ENCODE measurements at regions not wholly inside any gene's neighbourhood (a gene's known extent, or its start where the extent isn't known, plus 50 kb on each side); places are given as distances from the start of the nearest gene placed in this dataset.
"Not testable (repeated sequence)": the region's sequence is repeated elsewhere in the genome, so short reads cannot be mapped to it uniquely, and the experiment has no call there.

DNA sequence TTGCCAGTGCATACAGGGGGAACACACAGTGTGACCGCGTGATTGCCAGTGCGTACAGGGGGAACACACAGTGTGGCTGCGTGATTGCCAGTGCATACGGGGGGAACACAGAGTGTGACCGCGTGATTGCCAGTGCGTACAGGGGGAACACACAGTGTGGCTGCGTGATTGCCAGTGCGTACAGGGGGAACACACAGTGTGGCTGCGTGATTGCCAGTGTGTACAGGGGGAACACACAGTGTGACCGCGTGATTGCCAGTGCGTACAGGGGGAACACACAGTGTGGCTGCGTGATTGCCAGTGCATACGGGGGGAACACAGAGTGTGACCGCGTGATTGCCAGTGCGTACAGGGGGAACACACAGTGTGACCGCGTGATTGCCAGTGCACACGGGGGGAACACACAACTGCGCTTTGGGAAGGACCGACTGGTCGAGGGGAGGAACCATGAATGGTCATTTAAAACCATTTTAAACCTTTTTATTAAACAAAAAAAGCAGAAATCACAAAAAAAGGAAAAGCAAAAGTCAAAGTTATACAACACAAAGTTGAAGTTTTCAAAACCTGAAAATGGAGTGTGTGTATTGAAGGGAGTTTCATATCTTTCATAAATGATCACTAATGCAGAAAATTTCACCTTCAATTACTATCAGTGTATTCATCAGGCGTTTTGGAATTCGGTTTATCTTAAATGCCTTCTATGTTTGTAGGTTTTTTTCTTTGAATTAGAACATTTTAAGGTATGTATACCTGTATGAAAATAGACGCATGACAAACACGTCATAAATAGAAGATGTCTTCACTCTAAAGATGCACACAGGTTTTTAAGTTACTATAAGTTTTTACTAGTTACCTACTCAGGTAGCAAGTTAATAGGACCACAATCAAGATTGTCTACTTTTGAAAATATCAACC lies 141.0 kb downstream of the RTP5 start:
- DNase-seq = not testable (repeated sequence)

DNA sequence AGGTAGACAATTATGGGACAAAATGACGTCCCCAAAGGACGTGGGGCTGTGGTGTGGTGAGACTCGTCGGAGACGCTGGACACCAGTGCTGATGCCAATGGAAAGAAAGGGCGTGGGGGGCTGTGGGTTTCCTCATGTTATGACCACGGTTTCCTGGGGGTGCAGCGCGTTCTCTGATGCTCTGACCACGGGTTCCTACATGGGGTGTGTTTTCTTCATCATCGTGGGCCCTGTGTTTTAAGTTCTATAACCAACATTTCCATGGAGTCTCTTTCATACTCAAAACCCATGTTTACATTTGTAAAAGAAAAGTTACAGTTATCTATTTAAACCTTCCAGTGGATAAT lies 141.6 kb downstream of the RTP5 start:
- DNase-seq = no peak

DNA sequence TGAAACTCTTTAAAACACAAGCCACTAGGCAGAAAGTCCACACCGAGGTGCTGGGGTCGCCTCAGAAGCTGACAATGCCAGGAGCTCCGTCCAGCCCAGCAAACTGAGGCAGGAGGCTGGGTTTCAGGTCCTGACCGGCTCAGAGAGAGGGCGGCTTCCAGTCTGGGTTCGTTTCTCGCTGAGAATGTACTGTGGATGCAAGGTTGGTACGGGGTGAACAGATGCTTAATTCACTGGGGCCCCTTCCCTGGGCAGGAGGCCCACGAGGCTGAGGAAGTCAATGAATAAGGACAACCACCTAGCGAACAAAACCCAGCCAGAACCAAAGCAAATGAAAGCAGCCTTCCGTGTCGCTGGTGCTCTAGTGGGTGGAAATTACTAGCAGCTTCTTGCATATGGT lies 142.0 kb downstream of the RTP5 start:
- no peak for DNase-seq

DNA sequence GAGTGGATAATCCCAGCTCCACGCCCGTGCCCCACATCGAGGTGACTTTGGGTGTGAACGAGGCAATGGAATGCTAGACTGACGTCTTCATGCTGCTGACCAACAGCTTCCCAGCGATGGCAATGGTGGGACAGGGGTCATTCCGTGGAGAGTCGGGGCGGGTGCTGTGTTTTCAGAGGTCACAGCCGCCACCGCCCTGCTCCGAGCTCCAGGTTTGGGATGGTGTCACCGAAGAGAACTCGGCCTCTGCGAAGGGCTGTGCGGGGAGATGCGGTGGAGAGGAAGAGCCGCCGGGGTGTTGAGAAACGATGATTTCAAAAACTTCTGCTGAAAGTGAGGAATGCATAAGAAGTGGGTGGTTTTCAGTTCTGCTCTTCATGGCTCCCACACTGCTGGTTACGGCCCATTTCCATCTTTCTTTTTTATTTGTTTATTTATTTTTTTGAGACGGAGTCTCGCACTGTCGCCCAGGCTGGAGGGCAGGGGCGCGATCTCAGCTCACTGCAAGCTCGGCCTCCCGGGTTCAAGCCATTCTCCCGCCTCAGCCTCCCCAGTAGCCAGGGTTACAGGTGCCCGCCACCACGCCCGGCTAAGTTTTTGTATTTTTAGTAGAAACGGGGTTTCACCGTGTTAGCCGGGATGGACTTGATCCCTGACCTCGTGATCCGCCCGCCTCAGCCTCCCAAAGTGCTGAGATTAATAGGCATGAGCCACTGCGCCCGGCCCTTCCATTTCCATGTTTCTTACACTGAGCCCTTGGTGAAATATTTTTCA lies 142.6 kb downstream of the RTP5 start:
- no peak for DNase-seq

DNA sequence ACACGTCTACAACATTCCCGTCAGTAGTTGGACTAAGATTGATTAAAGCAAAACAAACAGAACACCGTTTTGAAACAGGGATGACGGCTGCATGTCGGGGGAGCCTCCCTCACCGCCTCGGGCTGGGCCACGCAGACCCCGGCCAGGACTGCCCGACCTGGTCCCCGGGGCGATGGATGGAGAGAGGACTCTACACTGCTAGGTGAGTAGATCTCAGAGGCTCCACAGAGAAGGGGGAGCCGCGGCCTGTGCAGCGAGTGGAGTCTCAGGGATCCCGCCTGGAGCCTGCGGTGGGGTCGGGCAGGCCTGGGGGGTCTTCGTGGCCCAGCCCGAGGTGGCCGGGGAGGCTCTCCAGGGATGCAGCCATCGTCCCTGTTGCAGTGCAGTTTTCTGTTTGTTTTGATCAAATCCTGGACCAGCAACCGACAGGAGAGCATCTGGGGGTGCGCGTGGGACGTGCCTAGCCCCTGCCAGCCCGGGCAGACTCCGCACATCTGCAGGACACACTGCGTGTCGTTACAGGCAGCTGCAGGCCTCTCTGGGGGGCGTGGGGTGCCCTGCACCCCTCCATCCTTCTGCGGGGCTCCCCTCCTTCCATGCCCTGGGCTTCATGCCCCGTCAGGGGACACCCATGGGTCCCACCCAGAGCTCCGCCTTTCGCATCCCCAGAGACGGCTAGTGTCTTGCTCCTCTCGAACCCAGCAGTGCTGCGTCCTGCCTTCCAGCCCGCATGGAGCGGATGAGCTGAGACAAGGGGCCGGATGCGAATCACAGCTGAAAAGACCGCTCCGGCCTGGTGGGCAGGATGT lies 143.6 kb downstream of the RTP5 start:
- no peak for DNase-seq

DNA sequence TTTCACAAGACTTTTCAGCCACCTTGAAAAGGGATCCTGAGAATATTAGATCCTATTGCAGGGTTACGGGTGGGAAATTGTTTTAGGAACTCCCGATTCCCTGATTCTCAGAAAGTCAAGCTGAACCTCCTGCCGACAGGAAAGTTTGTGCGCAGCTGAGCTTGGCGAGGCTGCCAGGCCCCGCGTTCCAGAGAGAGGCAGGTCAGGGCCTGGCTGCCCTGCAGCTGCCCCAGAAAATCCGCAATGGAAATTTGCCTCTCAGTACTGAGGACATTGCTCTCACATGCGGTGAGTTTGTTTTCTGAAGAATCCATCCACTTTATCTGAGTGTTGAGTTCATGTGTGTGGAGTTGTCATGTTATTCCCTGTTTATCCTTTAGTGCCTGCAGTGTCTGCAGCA lies 144.2 kb downstream of the RTP5 start:
- DNase-seq = no peak

DNA sequence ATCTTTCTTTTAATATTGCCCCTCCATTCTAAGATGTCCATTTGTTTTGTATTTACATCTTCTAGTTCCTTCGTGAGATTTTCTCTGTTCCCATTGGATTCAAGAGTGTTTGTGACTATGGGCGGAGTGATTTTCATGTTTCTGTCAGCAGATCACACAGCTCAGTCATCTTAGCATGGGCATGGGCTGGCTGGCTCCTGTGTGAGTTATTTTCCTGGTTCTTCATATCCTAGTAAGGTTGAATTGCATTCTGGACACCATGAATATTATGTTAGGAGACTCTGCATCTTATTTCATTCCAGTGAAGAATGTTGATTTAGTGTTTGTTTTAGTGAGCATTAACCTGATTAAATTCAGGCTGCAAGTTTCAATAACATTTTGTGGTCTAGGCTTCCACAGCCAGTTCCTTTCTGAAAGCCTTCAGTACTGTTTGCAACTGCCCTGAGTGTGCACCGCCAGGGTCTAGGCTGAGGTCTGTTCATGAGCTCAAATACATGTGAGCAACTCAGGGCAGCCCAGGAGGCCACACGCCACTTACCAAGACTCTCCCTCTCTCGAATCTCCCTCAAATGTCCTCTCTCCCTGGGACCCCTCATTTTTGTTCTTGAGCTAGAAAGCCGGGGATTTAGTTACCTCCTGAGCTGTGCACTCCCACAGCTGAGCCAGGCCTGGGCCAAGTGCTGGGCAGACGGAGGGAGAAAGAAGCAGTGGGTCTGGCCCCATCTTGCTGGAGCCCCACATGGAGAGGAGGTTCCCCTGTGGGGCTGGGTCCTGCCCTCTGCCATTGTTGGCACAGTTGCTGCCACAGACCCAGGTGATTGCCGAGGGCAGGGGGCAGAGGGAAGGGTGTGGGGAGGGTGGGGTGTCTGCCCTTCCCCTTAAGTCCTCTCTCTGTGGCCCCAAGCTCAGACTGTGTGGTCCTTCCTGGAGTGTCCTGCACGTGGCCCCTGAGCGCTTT lies 145.9 kb downstream of the RTP5 start:
- DNase-seq = no peak

DNA sequence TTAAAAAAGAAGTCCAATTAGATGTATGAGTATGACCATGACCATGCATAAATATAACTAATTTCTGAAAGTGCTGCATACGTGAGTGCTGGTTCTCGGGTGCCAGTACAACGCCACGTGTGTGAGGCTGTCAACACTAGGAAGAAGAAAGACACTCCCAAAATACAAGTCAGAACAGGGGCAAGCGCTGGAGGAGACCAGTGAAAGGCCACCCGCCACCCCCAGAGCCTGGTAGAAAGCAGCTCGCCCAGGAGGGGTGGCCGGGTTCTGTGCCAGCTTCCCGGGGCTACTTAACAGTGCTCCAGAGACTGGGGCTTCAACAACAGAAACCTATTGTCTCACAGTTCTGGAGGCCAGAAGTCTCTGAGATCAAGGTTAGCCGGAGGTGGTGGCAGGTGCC lies 147.6 kb downstream of the RTP5 start:
- no peak for DNase-seq

DNA sequence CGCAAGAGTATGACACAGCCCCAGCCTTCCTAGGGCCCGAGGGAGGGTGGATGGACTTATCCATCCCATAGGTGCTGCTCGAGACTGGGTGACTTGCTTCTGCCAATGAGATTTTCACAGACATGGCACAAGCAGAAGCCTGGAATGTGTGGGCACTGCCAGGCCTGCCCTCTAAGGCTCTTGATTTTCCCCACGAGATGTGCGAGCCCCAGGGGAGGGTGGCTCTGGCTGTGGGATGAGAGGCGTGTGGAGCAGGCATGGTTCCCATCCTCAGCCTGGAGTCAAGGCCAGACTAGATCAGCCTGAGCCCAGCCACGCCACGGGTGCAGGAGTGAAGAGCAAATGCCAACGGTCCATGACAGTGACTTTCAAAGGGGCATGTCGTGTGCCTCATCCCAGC lies 148.9 kb downstream of the RTP5 start:
- not testable (repeated sequence) for DNase-seq

DNA sequence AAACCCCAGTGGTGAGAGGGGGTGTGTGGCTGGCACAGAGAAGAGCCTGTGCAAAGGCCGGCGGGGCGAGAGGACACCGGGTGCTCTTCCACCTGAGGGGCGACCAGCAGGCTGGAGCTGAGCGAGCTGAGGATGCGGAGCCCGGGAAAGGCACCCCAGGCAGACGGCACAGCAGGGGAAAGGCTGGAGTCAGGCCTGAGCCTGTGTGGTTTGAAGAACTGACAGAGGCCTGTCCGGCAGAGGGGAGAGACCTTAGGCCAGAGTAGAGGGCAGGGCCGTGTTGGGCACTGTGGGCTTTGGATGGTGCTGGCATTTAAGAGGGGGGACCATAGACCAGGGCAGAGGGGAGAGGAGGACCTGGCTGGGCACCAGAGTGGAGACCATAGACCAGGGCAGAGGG lies 149.8 kb downstream of the RTP5 start:
- no peak for DNase-seq

DNA sequence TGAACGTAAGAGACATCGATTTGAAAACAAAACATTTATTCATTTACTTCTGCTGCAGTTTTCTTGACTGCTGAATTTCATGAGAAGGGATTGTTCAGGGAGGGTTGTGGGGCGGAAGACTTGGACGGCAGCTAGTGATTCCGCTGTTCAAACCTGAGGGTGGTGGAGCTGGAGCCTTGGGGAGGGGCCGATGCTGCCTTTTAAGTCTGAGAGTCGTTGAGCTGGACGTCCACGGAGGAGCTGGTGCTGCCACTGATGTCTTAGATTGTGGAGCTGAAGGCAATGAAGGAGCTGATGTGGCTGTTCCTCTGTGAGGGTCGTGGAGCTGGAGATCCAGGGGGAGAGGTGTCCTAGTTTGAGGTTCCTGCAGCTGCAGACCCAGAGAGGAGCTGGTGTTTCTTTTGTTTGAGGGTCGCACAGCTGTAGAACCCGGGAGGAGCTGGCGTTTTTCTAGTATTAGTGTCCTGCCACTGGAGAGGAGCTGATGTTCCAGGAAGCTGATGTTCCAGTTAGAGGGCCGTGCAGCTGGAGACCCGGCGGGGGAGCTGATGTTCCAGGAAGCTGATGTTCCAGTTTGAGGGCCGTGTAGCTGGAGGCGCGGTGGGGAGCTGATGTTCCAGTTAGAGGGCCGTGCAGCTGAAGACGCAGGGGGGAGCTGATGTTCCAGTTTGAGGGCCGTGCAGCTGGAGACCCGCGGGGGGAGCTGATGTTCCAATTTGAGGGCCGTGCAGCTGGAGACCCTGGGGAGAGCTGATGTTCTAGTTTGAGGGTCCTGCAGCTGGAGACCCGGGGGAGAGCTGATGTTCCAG lies 150.9 kb downstream of the RTP5 start:
- DNase-seq = no peak

DNA sequence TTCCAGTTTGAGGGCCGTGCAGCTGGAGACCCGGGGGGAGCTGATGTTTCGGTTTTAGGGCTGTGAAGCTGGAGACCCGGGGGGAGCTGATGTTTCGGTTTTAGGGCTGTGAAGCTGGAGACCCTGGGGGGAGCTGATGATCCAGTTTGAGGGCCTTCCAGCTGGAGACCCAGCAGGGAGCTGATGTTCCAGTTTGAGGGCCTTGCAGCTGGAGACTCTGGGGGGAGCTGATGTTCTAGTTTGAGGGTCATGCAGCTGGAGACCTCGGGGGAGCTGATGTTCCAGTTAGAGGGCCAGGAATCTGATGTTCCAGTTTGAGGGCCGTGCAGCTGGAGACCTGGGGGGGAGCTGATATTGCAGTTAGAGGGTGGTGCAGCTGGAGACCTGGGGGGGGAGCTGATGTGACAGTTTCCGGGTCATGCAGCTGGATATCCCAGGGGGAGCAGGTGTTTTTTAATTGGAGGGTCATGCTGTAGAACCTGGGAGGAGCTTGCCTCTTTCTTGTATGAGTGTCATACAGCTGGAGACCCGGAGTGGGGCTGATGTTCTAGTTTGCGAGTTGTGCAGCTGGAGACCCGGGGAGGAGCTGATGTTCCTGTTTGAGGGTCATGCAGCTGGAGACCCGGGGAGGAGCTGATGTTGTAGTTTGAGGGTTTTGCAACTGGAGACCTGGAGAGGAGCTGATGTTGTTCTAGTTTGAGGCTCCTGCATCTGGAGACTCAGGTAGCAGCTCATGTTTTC lies 153.2 kb downstream of the RTP5 start:
- no peak for DNase-seq

DNA sequence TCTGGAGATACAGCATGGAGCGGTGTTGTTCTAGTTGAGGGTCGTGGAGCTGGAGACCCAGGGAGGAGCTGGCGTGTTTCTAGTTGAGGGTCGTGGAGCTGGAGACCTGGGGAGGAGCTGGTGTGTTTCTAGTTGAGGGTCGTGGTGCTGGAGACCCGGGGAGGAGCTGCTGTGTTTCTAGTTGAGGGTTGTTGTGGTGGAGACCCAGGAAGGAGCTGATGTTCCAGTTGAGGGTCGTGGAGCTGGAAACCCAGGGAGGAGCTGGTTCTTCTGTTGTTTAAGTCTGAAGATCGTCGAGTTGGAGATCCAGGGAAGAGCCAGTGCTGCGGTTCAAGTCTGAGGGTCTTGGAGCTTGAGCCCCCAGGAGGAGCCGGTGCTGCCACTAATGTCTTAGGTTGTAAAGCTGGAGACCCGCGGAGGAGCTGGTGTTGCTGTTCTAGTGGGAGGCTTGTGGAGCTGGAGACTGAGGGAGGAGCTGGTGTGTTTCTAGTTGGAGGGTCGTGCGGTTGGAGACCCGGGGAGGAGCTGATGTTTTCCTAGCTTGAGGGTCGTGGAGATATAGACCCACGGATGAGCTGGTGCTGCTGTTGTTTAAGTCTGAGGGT lies 155.3 kb downstream of the RTP5 start:
- DNase-seq = no peak

DNA sequence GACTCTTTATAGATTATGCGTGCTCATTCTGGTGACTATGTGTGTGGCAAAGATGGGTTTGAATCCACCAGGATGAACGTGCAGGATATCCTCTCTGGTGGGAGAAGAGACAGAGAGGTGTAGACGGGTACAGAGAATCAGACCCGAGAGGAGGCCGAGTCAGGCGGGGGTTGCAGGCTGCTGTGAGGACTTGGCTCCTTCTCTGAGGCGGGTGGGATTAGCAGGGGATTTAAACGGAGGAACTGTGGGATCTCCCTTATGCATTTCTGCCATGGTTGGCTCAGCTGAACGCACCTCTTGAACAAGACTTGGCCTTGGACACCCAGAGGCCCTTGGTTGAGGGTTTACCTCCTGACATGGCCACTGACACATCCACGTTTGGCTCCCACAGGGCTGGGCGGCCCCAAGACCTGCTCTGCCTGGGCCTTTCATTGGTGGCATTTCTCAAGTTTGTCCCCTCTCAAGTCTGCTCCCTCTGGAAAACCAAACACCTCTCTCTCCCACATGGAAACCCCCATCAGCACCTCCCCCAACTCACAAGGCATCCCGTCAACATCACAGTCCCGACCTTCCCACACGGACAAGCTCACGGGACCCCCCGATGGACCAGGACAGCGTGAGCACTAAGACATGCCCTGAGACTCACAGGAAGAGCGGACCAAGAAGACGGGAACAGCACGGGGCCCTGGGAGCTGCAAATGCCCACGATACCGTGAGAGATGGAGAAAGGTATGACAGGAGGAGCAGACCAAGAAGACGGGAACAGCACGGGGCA lies 158.3 kb downstream of the RTP5 start:
- no peak for DNase-seq

DNA sequence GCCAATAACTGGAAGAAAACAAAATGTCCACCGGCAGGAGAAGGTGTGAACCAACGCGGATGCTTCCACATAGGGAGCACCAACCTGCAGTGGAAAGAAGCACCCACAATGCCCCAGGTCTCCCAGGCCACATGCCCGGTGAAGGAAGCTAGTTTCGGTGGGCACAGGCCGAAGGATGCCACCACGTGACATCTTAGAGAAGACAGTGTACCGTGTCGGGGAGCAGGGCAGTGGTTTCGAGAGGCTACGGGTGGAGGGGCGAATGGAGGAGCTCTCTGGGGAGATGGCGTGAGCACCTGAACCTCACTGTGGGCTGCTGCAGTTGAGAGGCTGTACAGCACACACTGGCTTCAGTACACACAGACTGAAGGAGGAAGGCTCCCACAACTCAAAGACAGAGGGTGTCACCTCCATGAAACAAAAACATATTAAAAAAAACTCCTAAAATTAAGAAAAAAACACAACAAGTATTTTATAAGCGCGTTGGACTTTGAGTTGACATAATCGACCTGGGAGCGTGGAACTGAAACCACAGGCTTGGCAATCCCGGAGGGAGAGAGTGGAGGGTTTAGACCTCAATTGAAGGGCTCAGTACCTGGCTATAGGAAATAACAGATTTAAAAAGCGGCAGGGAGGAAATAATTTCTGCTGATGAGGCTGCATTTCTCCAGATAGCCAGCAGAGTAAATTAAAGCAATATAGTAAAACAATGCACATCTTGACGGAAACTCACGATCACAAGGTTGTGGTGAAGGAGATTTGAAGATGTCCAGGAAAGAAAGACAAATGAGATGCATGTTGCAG lies 160.1 kb downstream of the RTP5 start:
- DNase-seq = no peak

DNA sequence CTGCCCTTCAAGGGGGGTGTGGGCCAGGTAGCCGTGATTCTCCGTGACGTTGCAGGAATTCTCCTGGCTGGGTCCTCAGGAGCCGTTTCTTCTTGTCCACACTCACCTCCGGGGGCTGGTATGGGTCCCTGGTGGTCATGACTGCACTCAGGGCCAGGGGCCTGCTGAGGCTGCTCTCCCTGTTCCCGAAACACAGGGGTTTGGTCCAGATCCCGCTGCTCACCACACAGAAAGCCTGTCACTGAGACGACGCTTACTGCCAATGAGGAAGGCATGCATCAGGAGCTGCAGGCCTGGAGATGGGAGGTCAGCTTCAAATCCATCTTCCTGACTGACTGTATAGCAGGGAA lies 160.7 kb downstream of the RTP5 start:
- no peak for DNase-seq

DNA sequence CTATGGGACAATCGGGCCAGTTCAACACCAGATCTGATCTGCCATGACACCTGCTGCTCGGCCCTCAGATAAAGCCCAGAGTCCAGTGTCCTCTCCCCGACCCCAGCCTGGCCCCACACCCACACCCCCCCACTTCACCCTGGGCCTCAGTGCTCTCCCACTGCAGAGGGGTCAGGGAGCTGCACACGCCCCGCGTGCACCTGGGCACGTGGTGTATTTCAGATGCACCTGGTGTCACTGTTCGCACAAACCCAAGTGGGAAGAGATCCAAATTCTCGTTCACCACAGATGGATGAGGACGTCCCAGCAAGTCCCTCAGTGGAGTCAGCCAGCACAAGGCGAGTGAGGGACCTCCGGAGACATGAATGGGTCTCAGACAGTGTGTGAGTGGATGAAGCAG lies 161.3 kb downstream of the RTP5 start:
- no peak for DNase-seq

DNA sequence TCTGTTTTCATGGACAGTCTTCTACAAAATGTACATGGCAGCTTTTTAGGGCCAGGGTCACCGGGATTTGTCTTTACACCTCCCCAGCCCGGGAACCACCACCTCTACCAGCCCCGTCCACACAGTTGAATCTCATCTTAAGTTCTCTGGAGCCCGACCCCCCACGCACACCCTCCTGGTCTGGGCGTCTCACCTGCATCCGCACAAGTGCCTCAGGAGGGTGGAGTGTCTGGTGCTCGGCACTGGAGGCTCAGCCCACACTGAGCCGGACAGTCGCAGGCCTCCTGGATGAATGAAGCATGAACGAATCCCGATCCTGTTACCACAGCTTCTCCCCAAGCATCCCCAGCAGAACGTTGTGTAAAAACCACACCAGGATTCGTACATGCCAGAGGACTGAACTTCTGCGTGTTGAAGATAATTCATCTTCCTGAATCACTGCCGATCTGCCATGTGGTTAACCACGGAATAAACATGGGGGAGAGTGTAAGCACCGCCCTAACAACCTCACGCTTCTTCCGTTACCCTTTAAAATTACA lies 162.0 kb downstream of the RTP5 start:
- no peak for DNase-seq
